Epithelial cell of proximal tubule (primary cell): ENCODE measurements at regions not wholly inside any gene's neighbourhood (a gene's known extent, or its start where the extent isn't known, plus 50 kb on each side); places are given as distances from the start of the nearest gene placed in this dataset.

Experiments used
- DNase-seq: peaks from one replicate; pipeline ENCODE4 v3.0.0-alpha.2; 2011; ENCODE audit warnings: low read depth
- H3K4me3 ChIP-seq: 2 replicates; pipeline ENCODE4 v1.5.1; 2011; ENCODE audit warnings: low read depth, mild to moderate bottlenecking, low read length
- CTCF ChIP-seq: conservative IDR thresholded peaks from 2 replicates; pipeline ENCODE4 v1.5.1; 2012; ENCODE audit warnings: low read depth, mild to moderate bottlenecking, low read length

DNA sequence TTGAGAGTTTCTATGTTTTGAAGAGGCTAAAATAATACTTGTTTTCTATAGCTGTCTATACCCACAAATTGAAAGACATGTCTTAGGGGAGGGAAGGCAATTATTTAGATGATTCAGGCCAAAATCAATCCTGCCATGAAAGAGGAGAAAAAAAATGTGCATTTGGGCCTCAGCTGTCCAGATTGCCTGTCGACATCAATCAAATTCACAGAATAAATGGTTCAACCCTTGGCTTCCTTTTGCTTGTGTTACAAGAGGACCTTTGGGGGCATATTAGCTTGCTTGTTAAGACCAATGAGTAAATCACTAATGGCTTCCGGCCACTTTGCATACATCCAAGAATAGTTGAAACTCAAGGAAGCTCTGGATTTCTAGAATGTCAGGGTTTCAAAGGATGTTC, 900.8 kb upstream of the CELF4 start:
- DNase-seq: no peak
- H3K4me3 ChIP-seq: no peak overlapping the region
- TF ChIP-seq CTCF: no peak

DNA sequence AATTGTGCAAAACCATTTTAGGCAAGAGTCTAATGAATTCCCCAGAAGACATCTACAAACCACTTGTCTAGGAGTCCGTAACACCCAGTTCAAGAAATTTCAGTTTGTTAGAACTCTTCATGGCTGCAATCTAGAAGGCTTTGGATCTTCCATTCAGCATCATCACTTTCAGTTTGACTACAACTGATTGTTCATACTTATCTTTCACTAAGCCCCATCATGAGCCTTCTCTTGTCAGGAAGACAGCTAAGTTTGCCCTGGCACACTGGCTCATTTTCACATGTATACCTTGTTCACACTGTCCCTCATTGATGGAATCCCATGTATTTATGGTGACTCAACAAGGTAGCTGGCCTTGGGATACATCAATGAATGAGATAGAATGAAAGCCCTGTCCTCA, 898.4 kb upstream of the CELF4 start:
- DNase-seq: no peak
- no peak for TF ChIP-seq CTCF
- H3K4me3 ChIP-seq: no peak overlapping the region

GRCh38 chr18:38460657-38461056, 895.1 kb upstream of the CELF4 start:
- no peak for DNase-seq
- H3K4me3 ChIP-seq: no peak overlapping the region
- no peak for TF ChIP-seq CTCF

- TF ChIP-seq CTCF: no peak
- DNase-seq: no peak
- H3K4me3 ChIP-seq: no peak overlapping the region
These were observed 893.8 kb upstream of the CELF4 start for GRCh38 chr18:38459131-38459994.

DNA sequence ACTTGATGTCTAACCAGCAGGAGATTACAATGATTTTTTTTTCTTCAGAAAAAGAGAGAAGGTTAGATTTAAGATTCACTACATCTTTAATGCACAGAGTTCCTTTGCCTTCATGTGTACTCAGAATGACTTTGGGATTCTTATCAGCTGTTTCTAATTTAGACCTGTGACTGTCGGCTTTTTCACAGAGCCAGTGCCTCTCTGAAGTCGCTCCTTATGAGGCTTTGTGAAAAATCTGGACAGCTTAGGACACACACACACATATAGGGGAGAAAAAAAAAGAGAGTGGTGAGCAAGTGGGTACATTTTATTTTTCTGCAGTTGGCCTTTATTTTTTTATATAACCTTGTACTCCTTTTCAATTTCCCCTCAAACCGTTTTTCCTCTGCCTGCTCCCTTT, 893.1 kb upstream of the CELF4 start:
- H3K4me3 ChIP-seq: no peak overlapping the region
- TF ChIP-seq CTCF: no peak
- DNase-seq: no peak

DNA sequence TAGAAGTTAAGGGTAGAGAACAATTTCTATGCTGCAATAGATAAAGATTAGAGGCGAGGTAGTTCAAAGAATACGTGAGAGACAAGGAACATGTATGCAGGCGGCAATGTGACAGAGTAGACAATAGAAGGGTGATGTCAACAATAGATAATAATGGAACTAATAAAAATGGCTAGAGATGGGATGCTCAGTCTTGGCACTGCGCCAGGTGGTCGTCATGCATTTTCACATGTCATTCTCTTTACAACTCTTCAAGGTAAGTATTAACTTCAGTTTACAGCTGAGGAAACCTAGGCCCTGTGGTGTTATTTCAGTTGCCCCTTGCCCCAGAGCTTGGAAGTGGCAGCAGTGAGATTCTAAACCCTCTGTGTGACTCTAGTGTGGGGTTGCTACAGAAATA, 890.7 kb upstream of the CELF4 start:
- no peak for TF ChIP-seq CTCF
- H3K4me3 ChIP-seq: no peak overlapping the region
- DNase-seq: no peak
